ENCODE measurements at regions not wholly inside any gene's neighbourhood (a gene's known extent, or its start where the extent isn't known, plus 50 kb on each side); places are given as distances from the start of the nearest gene placed in this dataset.
"Not testable (repeated sequence)": the region's sequence is repeated elsewhere in the genome, so short reads cannot be mapped to it uniquely, and the experiment has no call there.

GRCh38 chr3:154834831-154835230, 245.3 kb upstream of the MME start:
- H3K4me3 Mint-ChIP-seq; H3K27me3 ChIP-seq (ENCODE audit: control insufficient read depth in 2 of 2, insufficient read depth in 2 of 2, low read length in 2 of 2); H3K9me3 Mint-ChIP-seq; H3K27me3 Mint-ChIP-seq; H3K9me3 ChIP-seq (ENCODE audit: control insufficient read depth in 2 of 3, low read length in 3 of 3); H3K36me3 ChIP-seq (ENCODE audit: control insufficient read depth in 2 of 3, insufficient read depth in 3 of 3, low read length in 3 of 3); H3K4me1 ChIP-seq (ENCODE audit: control insufficient read depth in 2 of 2, insufficient read depth in 2 of 2, low read length in 2 of 2); H3K27ac ChIP-seq (ENCODE audit: low read depth, low read length); ATAC-seq; intact Hi-C loops (cut with micrococcal nuclease); H3K27ac Mint-ChIP-seq; H3K4me1 Mint-ChIP-seq; DNase-seq; POLR2A ChIA-PET; H3K4me3 ChIP-seq (ENCODE audit: low read length); H3K36me3 Mint-ChIP-seq: not testable (repeated sequence)
- CTCF ChIA-PET = interaction anchor here (0.6 kb wide), 1 partner anchor 27 kb away, joined by 3 read pairs; no protein-coding TSS in a partner anchor

GRCh38 chr3:154829929-154830328, 250.2 kb upstream of the MME start:
- H3K27ac Mint-ChIP-seq = no peak overlapping the region
- Histone ChIP-seq H3K9me3 (ENCODE audit: control insufficient read depth in 2 of 3, low read length in 3 of 3) (no peaks in the 10 kb centered on the region), H3K27me3 (ENCODE audit: control insufficient read depth in 2 of 2, insufficient read depth in 2 of 2, low read length in 2 of 2) (no peaks in the 10 kb centered on the region), H3K4me1 (ENCODE audit: control insufficient read depth in 2 of 2, insufficient read depth in 2 of 2, low read length in 2 of 2) (no peaks in the 10 kb centered on the region), H3K36me3 (ENCODE audit: control insufficient read depth in 2 of 3, insufficient read depth in 3 of 3, low read length in 3 of 3) (no peaks in the 10 kb centered on the region), H3K27ac (ENCODE audit: low read depth, low read length) (no peak overlapping the region), H3K4me3 (ENCODE audit: low read length) (no peak overlapping the region)
- peaks cover 0 to 7% (median 2%) of the 10 kb centered on the region in 11 donors for H3K9me3 Mint-ChIP-seq
- H3K27me3 Mint-ChIP-seq = no peaks in the 10 kb centered on the region
- intact Hi-C loops (cut with micrococcal nuclease) = no loop called here
- no peak overlapping the region for H3K4me3 Mint-ChIP-seq
- no peak for ATAC-seq
- no peak for DNase-seq
- POLR2A ChIA-PET = no interaction called here
- no peaks in the 10 kb centered on the region for H3K36me3 Mint-ChIP-seq
- CTCF ChIA-PET = no interaction called here
- no peaks in the 10 kb centered on the region for H3K4me1 Mint-ChIP-seq

- Mint-ChIP-seq H3K9me3 (peaks cover 0 to 27% (median 8%) of the 10 kb centered on the region in 11 donors), H3K27ac (no peak overlapping the region), H3K27me3 (no peaks in the 10 kb centered on the region), H3K36me3 (peaks cover 0 to 1% (median 0%) of the 10 kb centered on the region in 5 donors), H3K4me1 (no peaks in the 10 kb centered on the region), H3K4me3 (no peak overlapping the region)
- ChIA-PET POLR2A (no interaction called here), CTCF (no interaction called here)
- Histone ChIP-seq H3K27ac (ENCODE audit: low read depth, low read length) (no peak overlapping the region), H3K9me3 (ENCODE audit: control insufficient read depth in 2 of 3, low read length in 3 of 3) (no peaks in the 10 kb centered on the region), H3K4me1 (ENCODE audit: control insufficient read depth in 2 of 2, insufficient read depth in 2 of 2, low read length in 2 of 2) (no peaks in the 10 kb centered on the region), H3K27me3 (ENCODE audit: control insufficient read depth in 2 of 2, insufficient read depth in 2 of 2, low read length in 2 of 2) (no peaks in the 10 kb centered on the region), H3K36me3 (ENCODE audit: control insufficient read depth in 2 of 3, insufficient read depth in 3 of 3, low read length in 3 of 3) (no peaks in the 10 kb centered on the region), H3K4me3 (ENCODE audit: low read length) (no peak overlapping the region)
- DNase-seq = no peak
- ATAC-seq = no peak
- intact Hi-C loops (cut with micrococcal nuclease) = no loop called here
These were observed 260.6 kb upstream of the MME start for GRCh38 chr3:154819491-154819890.

DNA sequence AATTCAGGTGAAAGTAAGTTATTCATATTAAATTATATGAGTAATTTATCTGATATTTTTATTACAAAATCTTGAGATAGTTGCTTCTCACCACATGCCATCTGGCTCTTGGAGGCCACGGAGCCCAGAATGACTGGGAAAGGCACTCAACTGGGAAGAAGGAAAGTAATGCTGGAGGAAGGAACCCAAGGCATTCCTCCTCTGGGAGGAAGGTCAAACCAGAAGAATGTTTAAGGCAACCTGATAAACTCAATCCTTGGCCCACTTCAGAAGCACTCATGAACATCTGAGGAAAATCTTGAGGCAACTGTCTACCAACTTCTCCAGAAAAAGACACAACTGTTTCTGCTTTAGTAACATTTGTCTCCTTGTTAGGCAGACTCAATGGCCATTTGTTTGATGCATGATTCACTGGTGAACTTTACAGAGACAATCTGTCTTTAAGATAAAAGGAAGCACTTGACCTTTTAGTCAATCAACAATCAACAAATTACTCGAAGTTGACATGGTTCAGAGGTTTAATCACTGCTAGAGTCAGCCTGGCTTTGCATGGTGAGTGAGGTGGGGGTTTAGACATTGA, 261.4 kb upstream of the MME start:
- Histone ChIP-seq H3K4me1 (ENCODE audit: control insufficient read depth in 2 of 2, insufficient read depth in 2 of 2, low read length in 2 of 2) (no peaks in the 10 kb centered on the region), H3K27ac (ENCODE audit: low read depth, low read length) (no peak overlapping the region), H3K9me3 (ENCODE audit: control insufficient read depth in 2 of 3, low read length in 3 of 3) (no peaks in the 10 kb centered on the region), H3K4me3 (ENCODE audit: low read length) (no peak overlapping the region), H3K36me3 (ENCODE audit: control insufficient read depth in 2 of 3, insufficient read depth in 3 of 3, low read length in 3 of 3) (no peaks in the 10 kb centered on the region), H3K27me3 (ENCODE audit: control insufficient read depth in 2 of 2, insufficient read depth in 2 of 2, low read length in 2 of 2) (no peaks in the 10 kb centered on the region)
- H3K27me3 Mint-ChIP-seq = no peaks in the 10 kb centered on the region
- no peaks in the 10 kb centered on the region for H3K4me1 Mint-ChIP-seq
- DNase-seq (no peak), ATAC-seq (no peak)
- ChIA-PET POLR2A (no interaction called here), CTCF (no interaction called here)
- H3K9me3 Mint-ChIP-seq = peaks cover 0 to 27% (median 7%) of the 10 kb centered on the region in 11 donors
- no peaks in the 10 kb centered on the region for H3K36me3 Mint-ChIP-seq
- intact Hi-C loops (cut with micrococcal nuclease) = no loop called here
- H3K27ac Mint-ChIP-seq = no peak overlapping the region
- no peak overlapping the region for H3K4me3 Mint-ChIP-seq

- H3K4me1 ChIP-seq (ENCODE audit: control insufficient read depth in 2 of 2, insufficient read depth in 2 of 2, low read length in 2 of 2); CTCF ChIA-PET; H3K27ac Mint-ChIP-seq; H3K36me3 ChIP-seq (ENCODE audit: control insufficient read depth in 2 of 3, insufficient read depth in 3 of 3, low read length in 3 of 3); ATAC-seq; H3K36me3 Mint-ChIP-seq; POLR2A ChIA-PET; H3K27me3 Mint-ChIP-seq; H3K4me3 Mint-ChIP-seq; H3K27ac ChIP-seq (ENCODE audit: low read depth, low read length); H3K9me3 ChIP-seq (ENCODE audit: control insufficient read depth in 2 of 3, low read length in 3 of 3); H3K4me1 Mint-ChIP-seq; intact Hi-C loops (cut with micrococcal nuclease); DNase-seq; H3K4me3 ChIP-seq (ENCODE audit: low read length); H3K27me3 ChIP-seq (ENCODE audit: control insufficient read depth in 2 of 2, insufficient read depth in 2 of 2, low read length in 2 of 2): not testable (repeated sequence)
- H3K9me3 Mint-ChIP-seq = peaks cover 0 to 31% (median 6%) of the 10 kb centered on the region in 11 donors
These were observed 270.1 kb upstream of the MME start for GRCh38 chr3:154810017-154810416.

DNA sequence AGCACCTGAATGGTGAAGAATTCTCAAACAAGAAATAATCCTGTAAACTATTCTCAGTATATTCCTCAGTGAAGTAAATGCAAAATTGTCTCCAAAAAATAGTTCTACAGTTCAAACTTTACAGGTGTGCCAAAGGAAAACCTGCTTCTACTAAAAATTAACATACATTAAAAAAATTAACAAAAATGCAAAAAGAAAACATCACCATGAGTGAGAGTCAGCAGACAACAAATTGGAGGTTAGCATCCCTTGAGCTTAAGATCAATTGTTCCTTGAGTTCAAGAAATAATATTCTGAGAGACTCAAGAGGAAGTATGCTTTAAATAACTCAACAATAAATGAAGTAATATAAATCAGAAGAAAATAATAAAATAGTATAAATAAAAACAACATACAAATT, 278.4 kb upstream of the MME start:
- ChIA-PET POLR2A (no interaction called here), CTCF (no interaction called here)
- intact Hi-C loops (cut with micrococcal nuclease) = no loop called here
- ATAC-seq (no peak), DNase-seq (no peak)
- H3K36me3 Mint-ChIP-seq = no peaks in the 10 kb centered on the region
- Histone ChIP-seq H3K27me3 (ENCODE audit: control insufficient read depth in 2 of 2, insufficient read depth in 2 of 2, low read length in 2 of 2) (no peaks in the 10 kb centered on the region), H3K9me3 (ENCODE audit: control insufficient read depth in 2 of 3, low read length in 3 of 3) (no peaks in the 10 kb centered on the region), H3K4me3 (ENCODE audit: low read length) (no peak overlapping the region), H3K4me1 (ENCODE audit: control insufficient read depth in 2 of 2, insufficient read depth in 2 of 2, low read length in 2 of 2) (no peaks in the 10 kb centered on the region), H3K27ac (ENCODE audit: low read depth, low read length) (no peak overlapping the region), H3K36me3 (ENCODE audit: control insufficient read depth in 2 of 3, insufficient read depth in 3 of 3, low read length in 3 of 3) (no peaks in the 10 kb centered on the region)
- H3K9me3 Mint-ChIP-seq = peaks cover 1 to 26% (median 8%) of the 10 kb centered on the region in 11 donors
- H3K27me3 Mint-ChIP-seq = no peaks in the 10 kb centered on the region
- H3K4me1 Mint-ChIP-seq = no peaks in the 10 kb centered on the region
- H3K27ac Mint-ChIP-seq = no peak overlapping the region
- H3K4me3 Mint-ChIP-seq = no peak overlapping the region

GRCh38 chr3:154799800-154800199, 280.3 kb upstream of the MME start:
- POLR2A ChIA-PET = no interaction called here
- no peak overlapping the region for H3K4me3 Mint-ChIP-seq
- no peak overlapping the region for H3K4me3 ChIP-seq (ENCODE audit: low read length)
- no peaks in the 10 kb centered on the region for H3K4me1 Mint-ChIP-seq
- H3K27me3 ChIP-seq (ENCODE audit: control insufficient read depth in 2 of 2, insufficient read depth in 2 of 2, low read length in 2 of 2) = no peaks in the 10 kb centered on the region
- H3K9me3 ChIP-seq (ENCODE audit: control insufficient read depth in 2 of 3, low read length in 3 of 3) = no peaks in the 10 kb centered on the region
- no peaks in the 10 kb centered on the region for H3K27me3 Mint-ChIP-seq
- no peak for DNase-seq
- no peaks in the 10 kb centered on the region for H3K36me3 Mint-ChIP-seq
- no peak for ATAC-seq
- CTCF ChIA-PET = no interaction called here
- H3K4me1 ChIP-seq (ENCODE audit: control insufficient read depth in 2 of 2, insufficient read depth in 2 of 2, low read length in 2 of 2) = no peaks in the 10 kb centered on the region
- intact Hi-C loops (cut with micrococcal nuclease) = no loop called here
- H3K9me3 Mint-ChIP-seq = peaks cover 0 to 15% (median 2%) of the 10 kb centered on the region in 11 donors
- no peak overlapping the region for H3K27ac Mint-ChIP-seq
- no peak overlapping the region for H3K27ac ChIP-seq (ENCODE audit: low read depth, low read length)
- no peaks in the 10 kb centered on the region for H3K36me3 ChIP-seq (ENCODE audit: control insufficient read depth in 2 of 3, insufficient read depth in 3 of 3, low read length in 3 of 3)
